ENCODE measurements at regions not wholly inside any gene's neighbourhood (a gene's known extent, or its start where the extent isn't known, plus 50 kb on each side); places are given as distances from the start of the nearest gene placed in this dataset.

DNA sequence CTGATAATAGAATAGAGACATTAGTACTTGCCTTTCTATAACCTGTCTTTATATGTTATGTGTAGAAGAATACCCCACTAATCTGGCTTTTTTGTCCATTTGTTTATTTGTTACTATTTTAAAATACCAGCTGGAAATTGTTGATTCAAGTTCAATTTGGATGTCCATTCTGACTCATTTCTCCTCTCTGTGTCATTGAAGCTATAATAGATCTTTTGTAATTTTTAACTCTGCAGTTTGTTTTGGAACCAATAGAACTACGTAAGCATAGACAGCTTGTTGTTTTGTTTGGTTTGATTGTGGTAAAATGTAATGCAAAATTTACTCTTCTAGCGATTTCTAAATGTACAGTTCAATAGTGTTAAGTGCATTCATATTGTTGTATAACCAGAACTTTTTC is 390.4 kb downstream of the ZIC1 start:
- TF ChIP-seq CTCF (IDR thresholded peaks at IDR 0.05) (no peak), POLR2A (IDR thresholded peaks at IDR 0.05) (no peak)
